ENCODE measurements at regions not wholly inside any gene's neighbourhood (a gene's known extent, or its start where the extent isn't known, plus 50 kb on each side); places are given as distances from the start of the nearest gene placed in this dataset.
"Not testable (repeated sequence)": the region's sequence is repeated elsewhere in the genome, so short reads cannot be mapped to it uniquely, and the experiment has no call there.

DNA sequence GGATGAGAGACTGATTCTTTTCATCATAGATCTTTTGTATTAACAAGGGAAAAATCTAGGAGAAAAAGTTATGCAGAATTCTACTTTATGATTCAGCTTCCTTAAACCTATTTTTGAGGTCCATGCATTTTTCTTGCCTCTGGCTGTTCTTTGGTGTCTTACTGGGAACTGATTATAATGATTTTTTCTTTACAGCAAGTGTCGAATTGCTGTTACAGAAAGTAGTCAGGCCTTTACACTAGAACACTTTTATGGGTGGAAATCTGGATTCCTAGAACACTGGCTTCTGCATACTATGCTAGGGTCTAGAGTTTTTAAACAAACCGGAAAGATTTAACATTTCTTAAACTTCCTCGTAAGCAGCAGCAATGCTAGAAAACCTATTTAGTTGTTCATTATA, 302.6 kb downstream of the NUP35 start:
- Mint-ChIP-seq H3K4me1 (no peaks in the 10 kb centered on the region), H3K27ac (no peak overlapping the region), H3K27me3 (no peaks in the 10 kb centered on the region), H3K9me3 (peaks cover 6% of the 10 kb centered on the region), H3K36me3 (ENCODE audit: low read depth) (no peaks in the 10 kb centered on the region), H3K4me3 (no peak overlapping the region)
- DNase-seq, result no peak
- ChIA-PET POLR2A (no interaction called here), CTCF (no interaction called here)

DNA sequence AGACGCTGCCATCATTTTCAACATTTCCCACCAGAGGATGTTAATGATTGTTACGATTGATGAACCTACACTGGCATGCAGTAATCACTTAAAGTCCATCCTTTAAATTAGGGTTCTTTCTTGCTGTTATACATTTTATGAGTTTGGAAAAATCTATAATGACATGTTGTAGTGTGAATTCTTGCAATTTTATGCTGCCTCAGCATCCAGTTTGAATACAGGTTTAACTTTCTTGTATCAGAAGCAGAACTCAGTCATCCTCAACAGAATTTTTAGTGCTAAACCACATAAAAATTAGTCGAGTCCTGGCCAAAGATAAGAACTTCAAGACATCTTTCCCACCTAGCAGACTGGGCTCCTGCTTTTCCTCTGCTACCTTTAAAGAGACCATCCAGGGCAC, 303.3 kb downstream of the NUP35 start:
- ChIA-PET CTCF (no interaction called here), POLR2A (no interaction called here)
- Mint-ChIP-seq H3K4me3 (no peak overlapping the region), H3K27me3 (no peaks in the 10 kb centered on the region), H3K36me3 (ENCODE audit: low read depth) (no peaks in the 10 kb centered on the region), H3K27ac (no peak overlapping the region), H3K9me3 (peaks cover 6% of the 10 kb centered on the region), H3K4me1 (no peaks in the 10 kb centered on the region)
- DNase-seq, result no peak

DNA sequence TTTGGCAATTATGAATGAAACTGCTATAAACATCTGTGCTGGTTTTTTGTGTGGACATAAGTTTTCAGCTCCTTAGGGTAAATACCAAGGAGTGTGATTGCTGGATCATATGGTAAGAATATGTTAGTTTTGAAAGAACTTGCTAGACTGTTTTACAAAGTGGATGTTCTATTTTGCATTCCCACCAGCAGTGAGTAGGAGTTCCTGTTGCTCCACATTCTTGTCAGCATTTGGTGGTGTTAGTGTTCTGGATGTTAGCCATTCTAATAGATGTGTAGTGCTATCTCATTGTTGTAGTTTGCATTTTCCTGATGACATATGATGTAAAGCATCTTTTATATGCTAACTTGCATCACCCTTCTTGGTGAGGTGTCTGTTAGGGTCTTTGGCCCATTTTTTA, 304.6 kb downstream of the NUP35 start:
- no peak for DNase-seq

DNA sequence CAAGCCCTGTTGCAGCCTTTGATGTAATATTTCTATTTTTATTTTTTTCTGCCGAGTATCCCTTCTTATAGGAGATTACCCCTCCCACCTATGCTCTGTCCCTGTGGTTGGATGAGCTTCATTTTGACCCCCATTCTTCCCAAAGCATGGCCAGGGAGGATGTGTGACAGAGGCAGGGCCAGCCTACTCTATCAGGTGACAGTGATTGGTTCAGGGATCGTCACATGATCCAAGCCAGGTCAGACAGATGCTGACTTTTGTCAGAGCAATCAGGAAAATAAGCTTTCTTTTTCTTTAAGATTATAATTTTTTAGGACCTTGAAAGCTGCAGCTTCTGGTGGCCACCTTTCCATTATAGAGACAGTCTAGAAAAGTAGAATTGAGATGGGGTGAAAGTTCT, 314.3 kb downstream of the NUP35 start:
- H3K27ac Mint-ChIP-seq, result no peak overlapping the region
- H3K9me3 Mint-ChIP-seq, result peaks cover 4% of the 10 kb centered on the region
- H3K4me1 Mint-ChIP-seq, result no peaks in the 10 kb centered on the region
- CTCF ChIA-PET, result no interaction called here
- H3K4me3 Mint-ChIP-seq, result no peak overlapping the region
- H3K36me3 Mint-ChIP-seq (ENCODE audit: low read depth), result no peaks in the 10 kb centered on the region
- DNase-seq, result no peak
- H3K27me3 Mint-ChIP-seq, result no peaks in the 10 kb centered on the region
- POLR2A ChIA-PET, result no interaction called here

More for the DNA sequence above, 304.6 kb downstream of the NUP35 start:
- H3K36me3 Mint-ChIP-seq (ENCODE audit: low read depth), result no peaks in the 10 kb centered on the region
- ChIA-PET POLR2A (no interaction called here), CTCF (no interaction called here)
- H3K27me3 Mint-ChIP-seq, result no peaks in the 10 kb centered on the region
- peaks cover 6% of the 10 kb centered on the region for H3K9me3 Mint-ChIP-seq
- H3K4me1 Mint-ChIP-seq, result no peaks in the 10 kb centered on the region
- no peak overlapping the region for H3K27ac Mint-ChIP-seq
- no peak overlapping the region for H3K4me3 Mint-ChIP-seq

DNA sequence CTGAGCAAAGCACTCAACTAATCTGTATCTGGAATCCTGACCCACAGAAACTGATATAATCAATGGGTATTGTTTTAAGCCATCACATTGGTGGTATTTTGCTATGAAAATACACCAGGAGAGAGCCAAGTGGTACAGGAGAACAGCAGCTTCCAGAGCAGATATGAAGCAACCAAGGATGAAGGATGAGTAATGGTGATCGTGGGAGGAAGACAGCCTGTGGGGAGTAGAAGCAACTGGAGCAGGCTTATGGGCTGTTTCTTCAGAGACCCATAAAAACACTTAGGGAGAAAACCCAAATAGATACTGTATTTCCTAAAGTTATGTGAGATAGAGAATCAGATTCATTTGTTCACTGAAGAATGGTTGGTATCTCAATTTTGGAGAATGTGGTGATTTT, 330.8 kb downstream of the NUP35 start:
- POLR2A ChIA-PET, result no interaction called here

DNA sequence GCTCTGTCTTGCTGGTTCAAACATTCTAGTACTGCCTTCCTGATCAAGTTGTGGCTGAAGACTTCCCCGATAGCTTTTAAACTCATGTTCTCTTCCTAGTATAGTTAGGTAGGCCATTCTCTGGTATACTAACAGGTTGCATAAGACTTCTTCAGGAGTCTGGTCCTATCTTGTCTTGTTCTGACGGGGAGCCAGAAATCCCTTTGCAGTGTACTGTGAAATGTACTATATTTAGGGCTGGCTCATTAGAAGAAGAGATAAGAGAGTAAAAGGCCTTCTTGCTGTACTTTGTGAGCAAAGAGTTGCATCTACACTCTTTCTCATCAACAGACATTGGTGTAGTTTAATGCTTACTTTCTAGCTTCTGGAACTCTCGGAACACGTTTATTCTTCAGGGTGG, 331.9 kb downstream of the NUP35 start:
- no peaks in the 10 kb centered on the region for H3K27me3 Mint-ChIP-seq
- peaks cover 6% of the 10 kb centered on the region for H3K9me3 Mint-ChIP-seq
- H3K4me3 Mint-ChIP-seq, result no peak overlapping the region
- H3K4me1 Mint-ChIP-seq, result no peaks in the 10 kb centered on the region
- ChIA-PET CTCF (no interaction called here), POLR2A (no interaction called here)
- H3K36me3 Mint-ChIP-seq (ENCODE audit: low read depth), result no peaks in the 10 kb centered on the region
- no peak overlapping the region for H3K27ac Mint-ChIP-seq
- no peak for DNase-seq

More for the DNA sequence above, 330.8 kb downstream of the NUP35 start:
- no peak overlapping the region for H3K27ac Mint-ChIP-seq
- H3K36me3 Mint-ChIP-seq (ENCODE audit: low read depth), result no peaks in the 10 kb centered on the region
- DNase-seq, result no peak
- H3K9me3 Mint-ChIP-seq, result peaks cover 6% of the 10 kb centered on the region
- CTCF ChIA-PET, result no interaction called here
- no peaks in the 10 kb centered on the region for H3K4me1 Mint-ChIP-seq
- H3K27me3 Mint-ChIP-seq, result no peaks in the 10 kb centered on the region
- H3K4me3 Mint-ChIP-seq, result no peak overlapping the region

DNA sequence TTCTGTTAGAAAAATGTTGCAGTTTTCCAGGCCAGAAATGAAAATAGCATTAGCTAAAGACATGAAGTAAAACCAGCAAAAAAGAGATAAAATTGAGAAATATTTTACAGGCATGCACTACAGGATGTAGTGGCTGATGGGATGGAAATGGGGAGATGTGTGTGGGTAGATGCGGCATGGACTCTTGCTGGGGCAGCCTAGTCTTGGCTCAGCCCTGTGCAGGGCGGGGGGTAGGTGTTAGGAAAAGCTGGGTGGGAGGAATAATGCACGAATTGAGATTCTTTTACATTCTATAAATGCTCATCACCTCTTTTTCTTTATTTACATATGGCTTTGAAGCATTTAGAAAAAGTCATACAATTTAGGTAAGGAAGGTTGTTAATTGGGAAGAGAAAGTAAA, 334.2 kb downstream of the NUP35 start:
- no peak for DNase-seq
- Mint-ChIP-seq H3K27me3 (no peaks in the 10 kb centered on the region), H3K4me1 (no peaks in the 10 kb centered on the region), H3K36me3 (ENCODE audit: low read depth) (no peaks in the 10 kb centered on the region), H3K4me3 (no peak overlapping the region), H3K27ac (no peak overlapping the region), H3K9me3 (peaks cover 4% of the 10 kb centered on the region)
- ChIA-PET CTCF (no interaction called here), POLR2A (no interaction called here)

DNA sequence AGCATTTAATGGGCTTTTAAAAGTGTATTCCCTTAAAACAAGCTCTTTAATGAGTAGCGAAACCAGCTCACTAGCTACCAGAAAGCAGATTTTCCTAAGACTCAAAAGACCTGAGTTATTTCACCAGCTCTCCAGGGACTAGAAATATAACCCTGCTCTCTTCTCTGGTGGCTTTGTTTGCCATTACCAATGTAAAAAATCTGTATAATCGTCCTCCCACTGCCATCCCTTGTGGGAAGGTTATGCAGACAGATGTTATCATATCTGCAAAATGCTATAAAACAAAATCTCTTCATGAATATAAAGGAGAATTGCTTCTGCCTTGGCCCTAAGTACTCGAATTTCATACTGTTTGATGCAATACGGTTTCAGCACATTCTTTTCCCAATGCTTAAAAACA, 335.2 kb downstream of the NUP35 start:
- Mint-ChIP-seq H3K4me3 (no peak overlapping the region), H3K27me3 (no peaks in the 10 kb centered on the region), H3K9me3 (peaks cover 4% of the 10 kb centered on the region), H3K36me3 (ENCODE audit: low read depth) (no peaks in the 10 kb centered on the region), H3K4me1 (no peaks in the 10 kb centered on the region), H3K27ac (no peak overlapping the region)
- no peak for DNase-seq
- CTCF ChIA-PET, result no interaction called here
- POLR2A ChIA-PET, result no interaction called here

DNA sequence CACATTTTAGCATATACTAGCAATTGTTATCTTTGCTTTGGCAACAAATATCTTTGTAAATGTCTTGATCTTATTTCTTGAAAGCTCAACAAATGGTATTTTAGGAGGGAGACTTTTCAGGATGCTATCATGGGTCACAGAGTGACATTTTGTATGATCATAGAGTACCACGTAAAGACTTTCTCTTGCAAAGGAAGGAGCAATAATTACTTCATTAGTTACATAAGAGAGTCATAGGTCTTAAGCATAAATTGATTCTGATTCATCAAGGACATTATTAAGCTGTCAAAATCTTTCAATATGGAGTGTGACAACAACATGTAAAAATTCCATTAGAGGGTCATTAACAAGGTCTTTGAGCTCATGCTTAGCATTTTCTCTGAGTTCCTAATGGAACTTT, 339.6 kb downstream of the NUP35 start:
- no peaks in the 10 kb centered on the region for H3K4me1 Mint-ChIP-seq
- no peak for DNase-seq
- H3K27me3 Mint-ChIP-seq, result no peaks in the 10 kb centered on the region
- ChIA-PET CTCF (no interaction called here), POLR2A (no interaction called here)
- no peak overlapping the region for H3K4me3 Mint-ChIP-seq
- no peaks in the 10 kb centered on the region for H3K36me3 Mint-ChIP-seq (ENCODE audit: low read depth)
- H3K9me3 Mint-ChIP-seq, result peaks cover 1% of the 10 kb centered on the region
- H3K27ac Mint-ChIP-seq, result no peak overlapping the region

DNA sequence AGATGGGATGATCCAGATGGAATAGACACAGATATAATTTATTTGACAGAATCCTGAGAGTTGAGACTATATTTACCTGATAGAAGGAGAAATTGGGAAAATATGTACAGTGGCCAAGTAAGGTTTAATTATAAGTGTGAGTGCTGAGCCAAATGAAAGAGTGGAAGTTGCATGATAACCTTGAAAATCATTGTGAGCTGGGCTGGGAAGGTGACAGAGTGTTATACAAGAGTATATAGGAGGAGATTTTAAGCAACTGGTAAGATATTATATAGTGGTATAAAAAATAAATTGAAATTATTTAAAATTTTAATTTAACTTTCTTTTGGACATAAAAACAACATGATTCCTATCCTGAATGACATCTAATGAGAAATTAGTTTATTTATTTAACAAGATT, 340.8 kb downstream of the NUP35 start:
- ChIA-PET POLR2A (no interaction called here), CTCF (no interaction called here)
- no peaks in the 10 kb centered on the region for H3K4me1 Mint-ChIP-seq
- H3K36me3 Mint-ChIP-seq (ENCODE audit: low read depth), result no peaks in the 10 kb centered on the region
- no peak overlapping the region for H3K27ac Mint-ChIP-seq
- peaks cover 8% of the 10 kb centered on the region for H3K9me3 Mint-ChIP-seq
- DNase-seq, result no peak
- H3K4me3 Mint-ChIP-seq, result no peak overlapping the region
- H3K27me3 Mint-ChIP-seq, result no peaks in the 10 kb centered on the region

DNA sequence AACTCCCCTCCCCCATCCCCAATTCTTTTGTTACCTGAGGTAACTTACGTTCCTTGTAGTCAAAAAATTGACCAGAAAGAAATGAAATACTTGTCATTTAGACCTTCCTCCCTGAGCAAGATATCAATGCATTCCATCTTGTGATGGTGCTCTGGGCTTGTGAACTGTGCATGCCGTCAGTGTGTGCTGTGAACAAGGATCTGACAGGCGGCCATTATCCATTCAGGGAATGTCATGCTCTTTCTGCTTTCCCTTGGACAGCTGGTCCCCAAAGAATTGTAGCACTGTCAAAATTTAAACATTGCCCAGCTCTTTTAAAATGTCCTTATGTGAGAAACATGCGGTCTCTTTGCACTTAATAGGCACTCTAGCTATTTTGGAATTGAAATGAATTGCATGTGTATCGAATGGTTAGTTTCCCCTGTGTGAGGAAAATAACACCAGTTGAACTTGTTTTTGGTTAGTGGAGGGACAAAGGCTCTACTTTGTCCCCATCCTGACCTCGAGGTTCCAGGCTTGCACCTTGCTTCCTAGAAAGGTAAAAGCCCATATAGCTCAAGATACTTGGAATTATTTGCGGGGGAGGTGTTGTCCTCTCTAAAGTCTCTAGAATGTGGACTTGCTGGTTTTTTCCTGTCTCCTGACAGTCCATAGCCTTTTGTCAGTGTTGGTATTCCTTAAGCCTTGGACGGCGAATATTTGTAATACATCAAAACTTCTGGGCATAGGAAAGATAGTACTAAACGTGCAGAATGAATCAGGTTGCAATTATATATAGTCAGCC, 350.9 kb downstream of the NUP35 start:
- Mint-ChIP-seq H3K36me3 (ENCODE audit: low read depth) (no peaks in the 10 kb centered on the region), H3K4me1 (no peaks in the 10 kb centered on the region), H3K9me3 (peaks cover 5% of the 10 kb centered on the region), H3K27me3 (no peaks in the 10 kb centered on the region), H3K27ac (no peak overlapping the region), H3K4me3 (no peak overlapping the region)
- ChIA-PET POLR2A (no interaction called here), CTCF (no interaction called here)
- no peak for DNase-seq

DNA sequence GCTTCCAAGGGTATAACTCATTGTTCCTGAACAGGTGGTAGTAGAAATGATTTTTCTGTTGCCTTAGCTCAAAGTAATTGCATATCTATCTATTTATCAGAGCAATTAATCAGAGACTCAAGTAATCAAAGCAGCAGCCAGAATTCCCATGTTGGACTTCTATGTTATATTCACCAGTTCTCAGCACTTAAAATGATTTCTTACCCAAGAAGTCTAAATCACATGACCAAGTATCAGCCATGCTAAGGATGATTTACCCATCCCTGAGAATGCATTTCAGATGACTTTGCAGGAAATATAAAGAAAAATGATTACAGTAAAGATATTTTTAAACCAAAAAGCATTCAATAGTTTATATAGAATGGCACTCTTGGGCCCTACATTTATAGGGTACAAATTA, 352.2 kb downstream of the NUP35 start:
- no peaks in the 10 kb centered on the region for H3K36me3 Mint-ChIP-seq (ENCODE audit: low read depth)
- POLR2A ChIA-PET, result no interaction called here
- H3K9me3 Mint-ChIP-seq, result peaks cover 5% of the 10 kb centered on the region
- no peak for DNase-seq
- H3K27ac Mint-ChIP-seq, result no peak overlapping the region
- no peak overlapping the region for H3K4me3 Mint-ChIP-seq
- CTCF ChIA-PET, result no interaction called here
- H3K4me1 Mint-ChIP-seq, result no peaks in the 10 kb centered on the region
- H3K27me3 Mint-ChIP-seq, result no peaks in the 10 kb centered on the region

DNA sequence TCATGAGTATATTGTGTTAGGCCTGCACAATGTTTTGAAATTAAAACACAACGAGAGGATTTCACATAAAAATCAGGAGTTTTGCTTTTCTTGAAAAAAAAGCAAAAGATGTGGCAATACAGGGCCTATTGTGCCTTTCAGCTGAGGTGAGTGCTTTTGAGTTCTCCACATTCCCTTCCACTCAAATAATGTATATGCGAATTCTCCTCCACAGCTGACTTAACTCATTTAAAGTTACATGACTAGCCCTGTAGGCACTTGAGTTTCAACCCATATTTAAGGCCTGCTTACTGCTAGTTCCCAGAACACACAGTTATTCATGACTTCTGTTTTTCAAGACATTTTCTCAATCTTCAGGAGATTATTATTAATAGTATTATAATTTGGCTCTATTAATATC, 353.1 kb downstream of the NUP35 start:
- no peak for DNase-seq
- Mint-ChIP-seq H3K27me3 (no peaks in the 10 kb centered on the region), H3K36me3 (ENCODE audit: low read depth) (no peaks in the 10 kb centered on the region), H3K4me1 (no peaks in the 10 kb centered on the region), H3K9me3 (peaks cover 5% of the 10 kb centered on the region), H3K4me3 (no peak overlapping the region), H3K27ac (no peak overlapping the region)
- ChIA-PET POLR2A (no interaction called here), CTCF (no interaction called here)

DNA sequence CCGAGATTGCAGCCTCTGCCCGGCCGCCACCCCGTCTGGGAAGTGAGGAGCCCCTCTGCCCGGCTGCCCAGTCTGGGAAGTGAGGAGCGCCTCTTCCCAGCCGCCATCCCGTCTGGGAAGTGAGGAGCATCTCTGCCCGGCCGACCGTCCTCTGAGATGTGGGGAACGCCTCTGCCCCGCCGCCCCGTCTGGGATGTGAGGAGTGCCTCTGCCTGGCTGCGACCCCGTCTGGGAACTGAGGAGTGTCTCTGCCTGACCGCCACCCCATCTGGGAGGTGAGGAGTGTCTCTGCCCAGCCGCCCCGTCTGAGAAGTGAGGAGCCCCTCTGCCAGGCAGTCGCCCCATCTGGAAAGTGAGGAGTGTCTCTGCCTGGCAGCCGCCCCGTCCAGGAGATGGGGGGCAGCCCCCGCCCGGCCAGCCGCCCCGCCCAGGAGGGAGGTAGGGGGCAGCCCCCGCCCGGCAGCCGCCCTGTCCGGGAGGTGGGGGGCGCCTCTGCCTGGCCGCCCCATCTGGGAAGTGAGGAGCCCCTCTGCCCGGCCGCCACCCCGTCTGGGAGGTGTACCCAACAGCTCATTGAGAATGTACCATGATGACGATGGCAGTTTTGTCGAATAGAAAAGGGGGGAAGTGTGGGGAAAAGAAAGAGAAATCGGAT, 354.8 kb downstream of the NUP35 start:
- DNase-seq; POLR2A ChIA-PET; CTCF ChIA-PET; H3K4me1 Mint-ChIP-seq; H3K4me3 Mint-ChIP-seq; H3K36me3 Mint-ChIP-seq (ENCODE audit: low read depth); H3K27me3 Mint-ChIP-seq; H3K9me3 Mint-ChIP-seq; H3K27ac Mint-ChIP-seq: not testable (repeated sequence)

All from activated CD4-positive, alpha-beta T cell treated with anti-CD3 and anti-CD28 coated beads, Interleukin-2, amount 10 ng/mL, durations not matched to agents 7 days and 5 days (primary cell).